A549 (cell line): ENCODE measurements at regions not wholly inside any gene's neighbourhood (a gene's known extent, or its start where the extent isn't known, plus 50 kb on each side); places are given as distances from the start of the nearest gene placed in this dataset.

ENCODE experiments used
- CEBPB ChIP-seq, 2 experiments: fragments of >200 bp in 1 of 2; sonication (Bioruptor Twin) in 1 of 2; formaldehyde crosslinking in 1 of 2; IDR thresholded peaks; 2 replicates each; pipeline ENCODE4 v1.6.1; 2012 to 2016
- CHD2 ChIP-seq: fragments of 150-350 bp; IDR thresholded peaks from 2 replicates; pipeline ENCODE4 v1.6.1; 2014; ENCODE audit warnings: low read length; ENCODE audit not compliant: partially characterized antibody
- EP300 ChIP-seq, 2 experiments: fragments of >200 bp; sonication (Bioruptor Twin); formaldehyde crosslinking; IDR thresholded peaks; 2 replicates in 1 of 2; 3 replicates in 1 of 2; pipeline ENCODE4 v1.6.1; 2016 to 2017
- JUN ChIP-seq, 2 experiments: fragments of >200 bp; sonication (Bioruptor Twin); formaldehyde crosslinking; IDR thresholded peaks; 2 replicates in 1 of 2; 3 replicates in 1 of 2; pipeline ENCODE4 v1.6.1; 2016 to 2017
- KDM1A ChIP-seq: fragments of 200-600 bp; sonication (generic); IDR thresholded peaks from 2 replicates; pipeline ENCODE4 v1.6.1; 2016; ENCODE audit warnings: low read depth, mild to moderate bottlenecking
- KDM5A ChIP-seq: fragments of 200-600 bp; sonication (generic); IDR thresholded peaks from 2 replicates; pipeline ENCODE4 v1.6.1; 2016; ENCODE audit warnings: antibody characterized with exemption, mild to moderate bottlenecking
- MYC ChIP-seq: IDR thresholded peaks from 2 replicates; pipeline ENCODE4 v1.6.1; 2012; ENCODE audit warnings: mild to moderate bottlenecking, inconsistent platforms, low read length, improper control_type of control experiment, borderline replicate concordance
- POLR2A ChIP-seq: IDR thresholded peaks from 2 replicates; pipeline ENCODE4 v1.6.1; 2012; ENCODE audit warnings: mild to moderate bottlenecking, low read length
- RAD21 ChIP-seq, 2 experiments: fragments of >200 bp in 1 of 2; sonication (Bioruptor Twin) in 1 of 2; formaldehyde crosslinking in 1 of 2; IDR thresholded peaks in 1 of 2; conservative IDR thresholded peaks in 1 of 2; 2 replicates in 1 of 2; 3 replicates in 1 of 2; pipeline ENCODE4 v1.6.1; 2012 to 2018; ENCODE audit warnings: inconsistent platforms in 1 of 2
- RCOR1 ChIP-seq: fragments of 150-350 bp; IDR thresholded peaks from 2 replicates; pipeline ENCODE4 v1.6.1; 2014; ENCODE audit warnings: antibody characterized with exemption, low read length, low read depth
- REST ChIP-seq: fragments of 200-600 bp; sonication (generic); IDR thresholded peaks from 2 replicates; pipeline ENCODE4 v1.6.1; 2016; ENCODE audit warnings: antibody characterized with exemption, mild to moderate bottlenecking, moderate library complexity
- TF ChIP-seq, protein P1 (sequence below): fragments of >200 bp; sonication (Bioruptor Twin); formaldehyde crosslinking; IDR thresholded peaks from 3 replicates; pipeline ENCODE4 v1.5.1; 2016
- TF ChIP-seq, protein P2 (sequence below): fragments of 250-450 bp; sonication (Bioruptor Pico); IDR thresholded peaks from 2 replicates; pipeline ENCODE4 v1.5.0; 2021; ENCODE audit warnings: mild to moderate bottlenecking, moderate library complexity, borderline replicate concordance

DNA sequence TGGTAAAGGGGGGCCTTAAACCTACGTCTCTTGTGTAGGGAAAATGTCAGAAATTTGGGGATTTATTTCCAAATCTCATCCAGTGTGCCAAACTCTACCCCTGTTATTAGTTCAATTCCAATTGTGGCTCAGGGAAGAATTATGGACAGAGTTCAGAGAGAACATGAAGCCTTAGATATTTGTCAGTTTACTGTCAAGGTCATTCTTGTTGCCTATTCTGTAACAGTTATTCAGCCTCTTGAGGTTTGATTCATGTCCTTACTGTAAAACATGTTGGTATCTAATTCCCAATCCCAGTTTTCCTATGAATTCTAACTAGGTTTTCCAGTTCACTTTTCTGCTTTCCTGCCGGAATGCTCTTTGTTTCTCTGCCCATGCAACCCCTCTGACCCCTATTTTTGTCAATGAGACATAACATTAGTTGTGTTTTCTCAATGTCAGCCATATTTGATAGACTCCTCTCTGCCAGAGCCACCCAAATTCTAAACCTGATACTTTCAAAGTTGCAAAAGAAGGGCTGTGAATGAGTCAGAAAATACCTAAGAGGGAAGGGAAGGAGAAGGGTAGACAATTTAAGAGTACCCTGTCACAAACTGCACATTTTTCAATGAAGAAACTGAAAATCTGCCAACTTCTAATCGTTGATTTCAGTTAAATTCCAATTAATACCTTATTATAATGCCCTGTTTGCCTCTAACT lies 52.4 kb downstream of the ATOSA start:
- no peak for TF ChIP-seq REST
- TF ChIP-seq CEBPB (IDR thresholded peaks at IDR 0.05) = no peak
- TF ChIP-seq KDM1A = no peak
- TF ChIP-seq, protein P1, sequence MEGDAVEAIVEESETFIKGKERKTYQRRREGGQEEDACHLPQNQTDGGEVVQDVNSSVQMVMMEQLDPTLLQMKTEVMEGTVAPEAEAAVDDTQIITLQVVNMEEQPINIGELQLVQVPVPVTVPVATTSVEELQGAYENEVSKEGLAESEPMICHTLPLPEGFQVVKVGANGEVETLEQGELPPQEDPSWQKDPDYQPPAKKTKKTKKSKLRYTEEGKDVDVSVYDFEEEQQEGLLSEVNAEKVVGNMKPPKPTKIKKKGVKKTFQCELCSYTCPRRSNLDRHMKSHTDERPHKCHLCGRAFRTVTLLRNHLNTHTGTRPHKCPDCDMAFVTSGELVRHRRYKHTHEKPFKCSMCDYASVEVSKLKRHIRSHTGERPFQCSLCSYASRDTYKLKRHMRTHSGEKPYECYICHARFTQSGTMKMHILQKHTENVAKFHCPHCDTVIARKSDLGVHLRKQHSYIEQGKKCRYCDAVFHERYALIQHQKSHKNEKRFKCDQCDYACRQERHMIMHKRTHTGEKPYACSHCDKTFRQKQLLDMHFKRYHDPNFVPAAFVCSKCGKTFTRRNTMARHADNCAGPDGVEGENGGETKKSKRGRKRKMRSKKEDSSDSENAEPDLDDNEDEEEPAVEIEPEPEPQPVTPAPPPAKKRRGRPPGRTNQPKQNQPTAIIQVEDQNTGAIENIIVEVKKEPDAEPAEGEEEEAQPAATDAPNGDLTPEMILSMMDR = no peak
- TF ChIP-seq RAD21 (conservative IDR thresholded peaks at IDR 0.05 in 1 of 2, IDR thresholded peaks at IDR 0.05 in 1 of 2) = no peak
- TF ChIP-seq POLR2A = no peak
- TF ChIP-seq RCOR1 = no peak
- TF ChIP-seq, protein P2, sequence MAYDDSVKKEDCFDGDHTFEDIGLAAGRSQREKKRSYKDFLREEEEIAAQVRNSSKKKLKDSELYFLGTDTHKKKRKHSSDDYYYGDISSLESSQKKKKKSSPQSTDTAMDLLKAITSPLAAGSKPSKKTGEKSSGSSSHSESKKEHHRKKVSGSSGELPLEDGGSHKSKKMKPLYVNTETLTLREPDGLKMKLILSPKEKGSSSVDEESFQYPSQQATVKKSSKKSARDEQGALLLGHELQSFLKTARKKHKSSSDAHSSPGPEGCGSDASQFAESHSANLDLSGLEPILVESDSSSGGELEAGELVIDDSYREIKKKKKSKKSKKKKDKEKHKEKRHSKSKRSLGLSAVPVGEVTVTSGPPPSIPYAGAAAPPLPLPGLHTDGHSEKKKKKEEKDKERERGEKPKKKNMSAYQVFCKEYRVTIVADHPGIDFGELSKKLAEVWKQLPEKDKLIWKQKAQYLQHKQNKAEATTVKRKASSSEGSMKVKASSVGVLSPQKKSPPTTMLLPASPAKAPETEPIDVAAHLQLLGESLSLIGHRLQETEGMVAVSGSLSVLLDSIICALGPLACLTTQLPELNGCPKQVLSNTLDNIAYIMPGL (CRISPR knock-in tag) = no peak
- TF ChIP-seq KDM5A = no peak
- TF ChIP-seq CHD2 = no peak
- no peak for TF ChIP-seq EP300 (IDR thresholded peaks at IDR 0.05)
- TF ChIP-seq JUN (IDR thresholded peaks at IDR 0.05) = no peak
- TF ChIP-seq MYC = no peak
